GM12892 (cell line): ENCODE measurements at regions not wholly inside any gene's neighbourhood (a gene's known extent, or its start where the extent isn't known, plus 50 kb on each side); places are given as distances from the start of the nearest gene placed in this dataset.

Source experiments
- POLR2A ChIP-seq: IDR thresholded peaks from 2 replicates; pipeline ENCODE4 v1.6.1; 2011; ENCODE audit warnings: low read depth, low read length, control low read depth
- POLR2AphosphoS5 ChIP-seq: IDR thresholded peaks from 2 replicates; pipeline ENCODE4 v1.6.1; 2011; ENCODE audit warnings: low read depth, low read length, control low read depth

DNA sequence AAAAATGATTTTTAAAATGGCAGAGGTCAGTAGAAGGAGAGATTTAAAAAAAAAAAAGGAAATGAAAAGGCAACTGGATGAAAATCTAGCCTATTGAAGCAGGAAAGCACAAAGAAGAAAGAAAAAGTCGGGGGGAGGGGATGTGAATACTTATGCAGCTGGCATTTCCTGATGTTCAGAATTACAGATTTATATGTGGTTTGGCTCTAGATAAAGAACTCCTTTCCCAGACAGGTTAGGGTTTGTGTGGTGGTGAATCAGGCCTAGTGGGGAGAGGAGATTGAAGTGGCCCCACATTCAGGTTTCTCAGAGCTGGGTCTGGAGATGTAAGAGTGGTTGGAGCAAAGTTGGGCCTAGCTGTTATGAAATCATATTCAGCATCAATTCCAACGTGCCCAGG is 394.4 kb downstream of the FIGN start:
- TF ChIP-seq POLR2A (no peak), POLR2AphosphoS5 (no peak)
